GM12875 (cell line): ENCODE measurements at regions not wholly inside any gene's neighbourhood (a gene's known extent, or its start where the extent isn't known, plus 50 kb on each side); places are given as distances from the start of the nearest gene placed in this dataset.

Source experiments
- H3K4me3 ChIP-seq: one replicate; pipeline ENCODE4 v1.5.1; 2011; ENCODE audit warnings: low read depth, low read length, control low read depth
- TF ChIP-seq, protein P1 (sequence below): IDR thresholded peaks from 2 replicates; pipeline ENCODE4 v1.5.1; 2011; ENCODE audit warnings: low read depth, mild to moderate bottlenecking, control low read depth, inconsistent platforms, low read length, moderate library complexity, borderline replicate concordance; ENCODE audit not compliant: insufficient read depth

GRCh38 chr14:56482310-56482911, 97.2 kb upstream of the TMEM260 start:
- no peak overlapping the region for H3K4me3 ChIP-seq
- TF ChIP-seq, protein P1, sequence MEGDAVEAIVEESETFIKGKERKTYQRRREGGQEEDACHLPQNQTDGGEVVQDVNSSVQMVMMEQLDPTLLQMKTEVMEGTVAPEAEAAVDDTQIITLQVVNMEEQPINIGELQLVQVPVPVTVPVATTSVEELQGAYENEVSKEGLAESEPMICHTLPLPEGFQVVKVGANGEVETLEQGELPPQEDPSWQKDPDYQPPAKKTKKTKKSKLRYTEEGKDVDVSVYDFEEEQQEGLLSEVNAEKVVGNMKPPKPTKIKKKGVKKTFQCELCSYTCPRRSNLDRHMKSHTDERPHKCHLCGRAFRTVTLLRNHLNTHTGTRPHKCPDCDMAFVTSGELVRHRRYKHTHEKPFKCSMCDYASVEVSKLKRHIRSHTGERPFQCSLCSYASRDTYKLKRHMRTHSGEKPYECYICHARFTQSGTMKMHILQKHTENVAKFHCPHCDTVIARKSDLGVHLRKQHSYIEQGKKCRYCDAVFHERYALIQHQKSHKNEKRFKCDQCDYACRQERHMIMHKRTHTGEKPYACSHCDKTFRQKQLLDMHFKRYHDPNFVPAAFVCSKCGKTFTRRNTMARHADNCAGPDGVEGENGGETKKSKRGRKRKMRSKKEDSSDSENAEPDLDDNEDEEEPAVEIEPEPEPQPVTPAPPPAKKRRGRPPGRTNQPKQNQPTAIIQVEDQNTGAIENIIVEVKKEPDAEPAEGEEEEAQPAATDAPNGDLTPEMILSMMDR, result no peak

GRCh38 chr14:56487090-56487667, 92.4 kb upstream of the TMEM260 start:
- H3K4me3 ChIP-seq, result no peak overlapping the region
- TF ChIP-seq, protein P1, result no peak

DNA sequence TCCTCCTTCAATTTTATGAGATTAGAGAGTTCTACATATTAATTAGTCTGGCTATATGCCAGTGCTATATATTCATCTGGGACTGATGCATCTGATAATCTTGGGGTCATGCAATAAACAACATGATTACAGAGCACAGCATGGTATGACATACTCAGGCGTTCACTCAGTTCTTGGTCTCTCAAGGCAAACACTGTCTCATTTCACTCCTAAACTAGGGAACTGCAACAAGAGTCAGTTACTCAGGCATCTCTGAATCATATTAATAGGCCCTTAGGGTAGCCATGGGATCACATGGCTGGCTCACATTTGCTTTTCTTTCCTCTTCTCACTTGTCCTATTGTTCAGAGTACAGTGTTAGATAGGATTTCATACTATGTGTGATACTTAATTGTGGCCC, 91.8 kb upstream of the TMEM260 start:
- TF ChIP-seq, protein P1, result no peak
- H3K4me3 ChIP-seq, result no peak overlapping the region

DNA sequence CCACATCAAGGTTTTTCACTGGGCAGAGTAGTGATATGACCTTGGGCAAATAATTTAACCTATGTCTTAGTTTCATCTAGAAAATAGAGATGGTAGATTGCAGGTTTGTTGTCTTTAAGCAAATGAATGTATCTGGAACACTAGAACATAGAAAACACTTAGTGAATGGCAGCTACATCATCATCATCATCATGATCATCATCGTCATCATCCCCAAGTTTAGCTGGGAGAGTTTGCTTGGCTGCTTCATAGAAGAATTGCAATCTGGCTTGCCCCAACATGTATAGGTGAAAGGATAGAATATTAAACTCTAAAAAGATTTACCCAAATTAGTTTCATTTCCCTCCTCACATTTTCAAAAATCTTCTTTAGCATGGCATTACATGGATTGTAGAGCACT, 91.3 kb upstream of the TMEM260 start:
- no peak overlapping the region for H3K4me3 ChIP-seq
- TF ChIP-seq, protein P1, result no peak

GRCh38 chr14:56490379-56490778, 89.2 kb upstream of the TMEM260 start:
- TF ChIP-seq, protein P1, result 0 out of 2 replicates have a peak, but pooled peaks have one; percentile 21
- H3K4me3 ChIP-seq, result no peak overlapping the region

DNA sequence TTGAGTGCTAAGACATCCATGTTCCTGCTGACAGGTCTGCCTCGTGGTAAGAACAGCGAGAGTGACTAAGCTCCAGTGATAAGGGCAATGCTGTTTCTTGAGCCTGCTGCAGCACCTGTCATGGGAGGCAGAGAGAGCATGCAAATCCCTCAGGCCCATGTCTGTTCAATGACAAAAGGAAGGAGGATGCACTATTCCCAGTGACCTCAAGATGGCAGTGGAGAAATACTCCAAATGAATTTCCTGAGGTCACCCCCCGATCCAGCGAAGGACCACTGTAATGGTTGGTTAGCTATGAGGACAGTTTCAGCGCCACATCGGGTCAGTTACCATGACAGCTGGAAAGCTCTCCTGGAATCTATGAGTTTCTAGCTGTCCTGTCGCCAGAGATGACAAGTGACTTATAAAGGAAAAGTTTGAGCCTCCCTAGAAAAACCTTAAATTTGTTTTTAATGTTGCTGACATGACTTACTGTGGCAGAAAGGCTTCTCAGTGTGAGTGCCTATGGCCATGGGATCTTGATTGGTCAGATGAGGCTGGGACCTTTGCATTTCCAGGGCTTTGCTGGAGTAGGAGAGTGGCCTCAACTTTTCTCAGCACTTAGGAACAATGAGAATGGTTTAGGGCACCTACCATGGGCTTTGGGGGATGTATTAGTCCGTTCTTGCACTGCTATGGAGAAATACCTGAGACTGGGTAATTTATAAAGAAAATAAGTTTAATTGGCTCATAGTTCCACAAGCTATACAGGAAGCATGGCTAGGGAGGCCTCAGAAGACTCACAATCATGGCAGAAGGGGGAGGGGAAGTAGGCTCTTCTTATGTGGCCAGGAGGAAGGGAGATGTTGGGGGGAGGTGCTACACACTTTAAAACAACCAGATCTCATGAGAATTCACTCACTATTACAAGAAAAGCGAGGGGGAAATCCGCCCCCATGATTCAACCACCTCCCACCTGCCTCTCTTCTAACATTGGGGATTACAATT, 88.0 kb upstream of the TMEM260 start:
- H3K4me3 ChIP-seq, result no peak overlapping the region

More for the DNA sequence above, 88.0 kb upstream of the TMEM260 start:
- TF ChIP-seq, protein P1, result peak; percentile 72
